ENCODE measurements at regions not wholly inside any gene's neighbourhood (a gene's known extent, or its start where the extent isn't known, plus 50 kb on each side); places are given as distances from the start of the nearest gene placed in this dataset.

DNA sequence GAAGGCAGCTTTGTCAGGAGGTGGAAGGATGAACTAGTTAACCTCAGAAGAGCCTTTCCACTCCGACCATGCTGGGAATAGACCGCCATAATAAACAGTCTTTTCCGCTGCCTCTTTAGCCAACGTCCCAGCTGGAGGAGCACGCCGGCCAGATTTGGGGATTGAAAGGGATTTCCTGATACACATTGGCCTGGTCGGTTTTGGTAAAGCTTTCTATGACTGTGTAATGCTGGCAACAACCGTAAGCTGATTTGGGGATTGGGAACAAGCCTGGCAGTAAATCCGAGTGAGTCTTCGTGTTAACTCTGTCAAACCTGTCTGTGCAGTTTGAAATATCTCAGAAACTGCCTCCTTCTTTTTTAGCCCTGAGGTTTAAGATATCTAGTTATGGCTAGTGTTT, 87.0 kb downstream of the DAD1 start:
- WGBS, 2 donors: 66 to 67% methylated on average over 10 of the region's 10 CpGs
- DNase-seq (peak; percentile 33 to 52), ATAC-seq (peak; percentile 36 to 84 (median 73))
- no peaks in the 10 kb centered on the region for H3K27me3 ChIP-seq
- peaks cover 0 to 16% (median 0%) of the 10 kb centered on the region in 9 donors for H3K4me1 ChIP-seq
- H3K36me3 ChIP-seq: no peaks in the 10 kb centered on the region
- no peak for TF ChIP-seq CTCF (IDR thresholded peaks at IDR 0.05)
- peak overlapping the region in 4 of 10 donors; percentile 2 to 66 (median 20) for H3K27ac ChIP-seq
- intact Hi-C loops (cut with DNase I): no loop called here
- peak overlapping the region in 1 of 10 donors; percentile 27 for H3K4me3 ChIP-seq
- no peaks in the 10 kb centered on the region for H3K9me3 ChIP-seq

- 73 to 75% methylated on average over 10 of the region's 10 CpGs for WGBS, 2 donors
- intact Hi-C loops (cut with DNase I): no loop called here
- TF ChIP-seq CTCF (IDR thresholded peaks at IDR 0.05): no peak
- Histone ChIP-seq H3K27ac (peak overlapping the region in 4 of 10 donors; percentile 2 to 66 (median 20)), H3K4me3 (peak overlapping the region in 1 of 10 donors; percentile 27), H3K36me3 (no peaks in the 10 kb centered on the region), H3K4me1 (peaks cover 0 to 21% (median 0%) of the 10 kb centered on the region in 9 donors), H3K27me3 (no peaks in the 10 kb centered on the region), H3K9me3 (no peaks in the 10 kb centered on the region)
- DNase-seq (no peak), ATAC-seq (peak in 2 of 8 donors; percentile 23 to 30)
Measured at GRCh38 chr14:22500954-22501726, 87.9 kb downstream of the DAD1 start.

- no peak for DNase-seq
- TF ChIP-seq CTCF (IDR thresholded peaks at IDR 0.05): no peak
- WGBS, 2 donors: 79 to 89% methylated on average over 2 of the region's 2 CpGs
- no peak for ATAC-seq
- Histone ChIP-seq H3K4me3 (peak overlapping the region in 1 of 10 donors; percentile 6), H3K27ac (peak overlapping the region in 1 of 10 donors; percentile 40), H3K36me3 (no peaks in the 10 kb centered on the region), H3K9me3 (no peaks in the 10 kb centered on the region), H3K27me3 (no peaks in the 10 kb centered on the region), H3K4me1 (peaks cover 0 to 21% (median 0%) of the 10 kb centered on the region in 9 donors)
- intact Hi-C loops (cut with DNase I): no loop called here
Measured at GRCh38 chr14:22500525-22500924, 88.5 kb downstream of the DAD1 start.

- H3K27ac ChIP-seq: peak overlapping the region in 2 of 10 donors; percentile 44 to 77
- H3K4me1 ChIP-seq: peaks cover 0 to 33% (median 8%) of the 10 kb centered on the region in 9 donors
- no peak for ATAC-seq
Measured at GRCh38 chr14:22497671-22498093, 91.3 kb downstream of the DAD1 start.

More at GRCh38 chr14:22497671-22498093, 91.3 kb downstream of the DAD1 start:
- Histone ChIP-seq H3K27me3 (no peaks in the 10 kb centered on the region), H3K36me3 (no peaks in the 10 kb centered on the region), H3K9me3 (no peaks in the 10 kb centered on the region), H3K4me3 (no peak overlapping the region)
- DNase-seq: no peak
- TF ChIP-seq CTCF (IDR thresholded peaks at IDR 0.05): no peak
- 71 to 73% methylated on average over 5 of the region's 5 CpGs for WGBS, 2 donors
- intact Hi-C loops (cut with DNase I): no loop called here
